PC-3 (cell line): ENCODE measurements at regions not wholly inside any gene's neighbourhood (a gene's known extent, or its start where the extent isn't known, plus 50 kb on each side); places are given as distances from the start of the nearest gene placed in this dataset.

Experiments used
- CTCF ChIP-seq: fragments of 300-600 bp; sonication (generic); conservative IDR thresholded peaks from 2 replicates; pipeline ENCODE4 v1.5.1; 2017; ENCODE audit warnings: antibody characterized with exemption, low read depth, mild to moderate bottlenecking, low read length
- EZH2 ChIP-seq: fragments of 300-600 bp; sonication (generic); IDR thresholded peaks from one replicate; pipeline ENCODE4 v1.6.1; 2017; ENCODE audit warnings: antibody characterized with exemption, mild to moderate bottlenecking, low read length; ENCODE audit not compliant: unreplicated experiment

DNA sequence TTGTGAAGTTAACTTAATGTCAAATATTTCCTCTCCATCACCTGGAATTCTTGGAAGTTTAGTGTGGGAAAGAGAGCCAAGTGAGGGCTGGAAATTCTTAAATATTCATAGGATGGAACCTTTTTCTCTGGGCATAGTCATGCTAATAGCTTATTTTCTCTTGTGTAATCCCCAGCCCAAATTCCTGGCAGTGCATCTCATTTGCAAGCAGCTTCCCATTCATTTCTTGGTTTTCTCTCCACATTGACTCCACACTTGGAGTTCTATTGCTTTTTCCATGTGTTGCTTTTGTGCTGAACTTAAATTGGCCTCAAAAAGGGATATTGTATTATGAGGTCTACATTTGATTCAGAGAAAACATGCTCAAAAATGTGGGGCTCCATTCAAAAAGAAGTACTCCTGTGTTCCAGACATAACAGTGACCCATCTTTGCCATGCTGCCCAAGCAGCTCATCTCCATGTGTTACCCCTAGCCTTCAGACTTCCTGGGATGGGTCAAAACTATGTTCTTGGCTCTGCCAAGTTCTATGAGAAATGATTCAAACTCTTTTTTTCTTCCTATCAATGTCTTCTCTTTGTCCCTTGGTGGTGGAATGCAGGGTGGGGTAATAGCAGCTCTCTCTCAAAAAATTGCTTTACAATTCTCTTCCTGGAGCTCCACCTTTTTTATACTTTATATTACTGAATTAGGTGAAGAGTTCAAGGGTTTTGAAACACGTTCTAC, 2471.5 kb downstream of the PCDH9 start:
- TF ChIP-seq CTCF (no peak), EZH2 (no peak)
